ENCODE measurements at regions not wholly inside any gene's neighbourhood (a gene's known extent, or its start where the extent isn't known, plus 50 kb on each side); places are given as distances from the start of the nearest gene placed in this dataset.

DNA sequence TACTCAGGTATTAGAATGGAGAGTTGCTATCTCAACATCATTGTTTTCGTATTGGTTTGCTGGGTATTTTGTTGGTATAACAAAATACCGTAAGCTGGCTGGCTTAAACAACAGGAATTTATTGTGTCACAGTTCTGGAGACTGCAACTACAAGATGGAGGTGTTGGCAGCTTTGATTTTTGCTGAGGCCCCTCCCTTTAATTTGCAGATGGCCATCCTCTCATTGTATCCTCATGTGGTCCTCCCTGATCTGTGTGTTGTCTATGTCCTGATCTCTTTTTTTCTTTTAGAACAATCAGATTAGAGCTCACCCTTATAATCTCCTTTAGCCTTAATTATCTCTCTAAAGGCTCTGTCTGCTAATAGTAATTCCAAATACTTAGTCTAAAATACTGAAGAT, 299.8 kb upstream of the GOLIM4 start:
- peaks cover 4% of the 10 kb centered on the region for H3K9me3 Mint-ChIP-seq
- no peak for DNase-seq (ENCODE audit: low spot score)
- H3K36me3 Mint-ChIP-seq = no peaks in the 10 kb centered on the region
- TF ChIP-seq NR1H2 (CRISPR knock-in tag; IDR thresholded peaks at IDR 0.05) (no peak), CREM (CRISPR knock-in tag; IDR thresholded peaks at IDR 0.05) (no peak), JAZF1 (CRISPR knock-in tag; IDR thresholded peaks at IDR 0.05) (no peak), GTF2I (CRISPR knock-in tag; conservative IDR thresholded peaks at IDR 0.05) (no peak), FOXK1 (CRISPR knock-in tag; IDR thresholded peaks at IDR 0.05) (no peak), ZNF232 (CRISPR knock-in tag; IDR thresholded peaks at IDR 0.05) (no peak), ATF1 (CRISPR knock-in tag; IDR thresholded peaks at IDR 0.05) (no peak), GABPB1 (CRISPR knock-in tag; IDR thresholded peaks at IDR 0.05) (no peak), JUN (CRISPR knock-in tag; IDR thresholded peaks at IDR 0.05) (no peak), GRHL2 (CRISPR knock-in tag; IDR thresholded peaks at IDR 0.05; ENCODE audit: insufficient replicate concordance, severe bottlenecking) (no peak), IRF2 (CRISPR knock-in tag; IDR thresholded peaks at IDR 0.05; ENCODE audit: borderline replicate concordance, low read depth) (no peak), KAT7 (CRISPR knock-in tag; IDR thresholded peaks at IDR 0.05; ENCODE audit: borderline replicate concordance) (no peak)
- TF ChIP-seq, protein P1, sequence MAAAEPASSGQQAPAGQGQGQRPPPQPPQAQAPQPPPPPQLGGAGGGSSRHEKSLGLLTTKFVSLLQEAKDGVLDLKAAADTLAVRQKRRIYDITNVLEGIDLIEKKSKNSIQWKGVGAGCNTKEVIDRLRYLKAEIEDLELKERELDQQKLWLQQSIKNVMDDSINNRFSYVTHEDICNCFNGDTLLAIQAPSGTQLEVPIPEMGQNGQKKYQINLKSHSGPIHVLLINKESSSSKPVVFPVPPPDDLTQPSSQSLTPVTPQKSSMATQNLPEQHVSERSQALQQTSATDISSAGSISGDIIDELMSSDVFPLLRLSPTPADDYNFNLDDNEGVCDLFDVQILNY (CRISPR knock-in tag; IDR thresholded peaks at IDR 0.05) = no peak
- TF ChIP-seq, protein P2, sequence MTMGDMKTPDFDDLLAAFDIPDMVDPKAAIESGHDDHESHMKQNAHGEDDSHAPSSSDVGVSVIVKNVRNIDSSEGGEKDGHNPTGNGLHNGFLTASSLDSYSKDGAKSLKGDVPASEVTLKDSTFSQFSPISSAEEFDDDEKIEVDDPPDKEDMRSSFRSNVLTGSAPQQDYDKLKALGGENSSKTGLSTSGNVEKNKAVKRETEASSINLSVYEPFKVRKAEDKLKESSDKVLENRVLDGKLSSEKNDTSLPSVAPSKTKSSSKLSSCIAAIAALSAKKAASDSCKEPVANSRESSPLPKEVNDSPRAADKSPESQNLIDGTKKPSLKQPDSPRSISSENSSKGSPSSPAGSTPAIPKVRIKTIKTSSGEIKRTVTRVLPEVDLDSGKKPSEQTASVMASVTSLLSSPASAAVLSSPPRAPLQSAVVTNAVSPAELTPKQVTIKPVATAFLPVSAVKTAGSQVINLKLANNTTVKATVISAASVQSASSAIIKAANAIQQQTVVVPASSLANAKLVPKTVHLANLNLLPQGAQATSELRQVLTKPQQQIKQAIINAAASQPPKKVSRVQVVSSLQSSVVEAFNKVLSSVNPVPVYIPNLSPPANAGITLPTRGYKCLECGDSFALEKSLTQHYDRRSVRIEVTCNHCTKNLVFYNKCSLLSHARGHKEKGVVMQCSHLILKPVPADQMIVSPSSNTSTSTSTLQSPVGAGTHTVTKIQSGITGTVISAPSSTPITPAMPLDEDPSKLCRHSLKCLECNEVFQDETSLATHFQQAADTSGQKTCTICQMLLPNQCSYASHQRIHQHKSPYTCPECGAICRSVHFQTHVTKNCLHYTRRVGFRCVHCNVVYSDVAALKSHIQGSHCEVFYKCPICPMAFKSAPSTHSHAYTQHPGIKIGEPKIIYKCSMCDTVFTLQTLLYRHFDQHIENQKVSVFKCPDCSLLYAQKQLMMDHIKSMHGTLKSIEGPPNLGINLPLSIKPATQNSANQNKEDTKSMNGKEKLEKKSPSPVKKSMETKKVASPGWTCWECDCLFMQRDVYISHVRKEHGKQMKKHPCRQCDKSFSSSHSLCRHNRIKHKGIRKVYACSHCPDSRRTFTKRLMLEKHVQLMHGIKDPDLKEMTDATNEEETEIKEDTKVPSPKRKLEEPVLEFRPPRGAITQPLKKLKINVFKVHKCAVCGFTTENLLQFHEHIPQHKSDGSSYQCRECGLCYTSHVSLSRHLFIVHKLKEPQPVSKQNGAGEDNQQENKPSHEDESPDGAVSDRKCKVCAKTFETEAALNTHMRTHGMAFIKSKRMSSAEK (CRISPR knock-in tag; IDR thresholded peaks at IDR 0.05; ENCODE audit: borderline replicate concordance) = no peak
- TF ChIP-seq, protein P3, sequence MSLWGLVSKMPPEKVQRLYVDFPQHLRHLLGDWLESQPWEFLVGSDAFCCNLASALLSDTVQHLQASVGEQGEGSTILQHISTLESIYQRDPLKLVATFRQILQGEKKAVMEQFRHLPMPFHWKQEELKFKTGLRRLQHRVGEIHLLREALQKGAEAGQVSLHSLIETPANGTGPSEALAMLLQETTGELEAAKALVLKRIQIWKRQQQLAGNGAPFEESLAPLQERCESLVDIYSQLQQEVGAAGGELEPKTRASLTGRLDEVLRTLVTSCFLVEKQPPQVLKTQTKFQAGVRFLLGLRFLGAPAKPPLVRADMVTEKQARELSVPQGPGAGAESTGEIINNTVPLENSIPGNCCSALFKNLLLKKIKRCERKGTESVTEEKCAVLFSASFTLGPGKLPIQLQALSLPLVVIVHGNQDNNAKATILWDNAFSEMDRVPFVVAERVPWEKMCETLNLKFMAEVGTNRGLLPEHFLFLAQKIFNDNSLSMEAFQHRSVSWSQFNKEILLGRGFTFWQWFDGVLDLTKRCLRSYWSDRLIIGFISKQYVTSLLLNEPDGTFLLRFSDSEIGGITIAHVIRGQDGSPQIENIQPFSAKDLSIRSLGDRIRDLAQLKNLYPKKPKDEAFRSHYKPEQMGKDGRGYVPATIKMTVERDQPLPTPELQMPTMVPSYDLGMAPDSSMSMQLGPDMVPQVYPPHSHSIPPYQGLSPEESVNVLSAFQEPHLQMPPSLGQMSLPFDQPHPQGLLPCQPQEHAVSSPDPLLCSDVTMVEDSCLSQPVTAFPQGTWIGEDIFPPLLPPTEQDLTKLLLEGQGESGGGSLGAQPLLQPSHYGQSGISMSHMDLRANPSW (CRISPR knock-in tag; conservative IDR thresholded peaks at IDR 0.05; ENCODE audit: low read depth) = no peak
- TF ChIP-seq, protein P4, sequence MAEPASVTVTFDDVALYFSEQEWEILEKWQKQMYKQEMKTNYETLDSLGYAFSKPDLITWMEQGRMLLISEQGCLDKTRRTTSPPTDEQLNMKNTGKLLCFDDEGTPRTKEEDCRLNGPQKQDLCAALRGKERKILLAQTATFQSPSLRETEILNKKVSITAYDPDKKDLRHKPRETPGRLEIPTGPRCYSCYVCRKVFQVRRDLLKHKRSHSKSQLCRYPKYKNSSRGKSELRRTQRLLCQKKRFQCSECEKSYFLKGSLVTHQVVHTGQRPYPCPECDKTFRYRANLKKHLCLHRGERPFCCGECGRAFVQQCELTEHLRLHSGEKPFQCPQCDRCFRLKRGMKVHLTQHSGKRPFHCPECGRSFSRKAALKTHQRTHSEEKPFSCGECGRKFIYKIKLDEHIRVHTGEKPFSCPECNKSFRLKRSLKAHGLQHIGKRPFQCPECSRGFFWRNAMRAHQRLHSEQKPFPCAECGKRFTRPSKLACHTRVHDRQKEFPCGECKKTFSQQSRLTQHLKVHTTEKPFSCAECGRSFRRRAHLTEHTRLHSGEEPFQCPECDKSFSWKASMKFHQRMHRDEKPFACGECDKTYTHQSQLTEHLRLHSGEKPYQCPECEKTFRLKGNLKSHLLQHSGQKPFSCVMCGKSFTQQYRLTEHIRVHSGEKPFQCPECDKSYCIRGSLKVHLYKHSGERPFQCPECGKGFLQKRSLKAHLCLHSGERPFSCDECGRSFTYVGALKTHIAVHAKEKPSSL (CRISPR knock-in tag; conservative IDR thresholded peaks at IDR 0.05) = no peak
- TF ChIP-seq, protein P5, sequence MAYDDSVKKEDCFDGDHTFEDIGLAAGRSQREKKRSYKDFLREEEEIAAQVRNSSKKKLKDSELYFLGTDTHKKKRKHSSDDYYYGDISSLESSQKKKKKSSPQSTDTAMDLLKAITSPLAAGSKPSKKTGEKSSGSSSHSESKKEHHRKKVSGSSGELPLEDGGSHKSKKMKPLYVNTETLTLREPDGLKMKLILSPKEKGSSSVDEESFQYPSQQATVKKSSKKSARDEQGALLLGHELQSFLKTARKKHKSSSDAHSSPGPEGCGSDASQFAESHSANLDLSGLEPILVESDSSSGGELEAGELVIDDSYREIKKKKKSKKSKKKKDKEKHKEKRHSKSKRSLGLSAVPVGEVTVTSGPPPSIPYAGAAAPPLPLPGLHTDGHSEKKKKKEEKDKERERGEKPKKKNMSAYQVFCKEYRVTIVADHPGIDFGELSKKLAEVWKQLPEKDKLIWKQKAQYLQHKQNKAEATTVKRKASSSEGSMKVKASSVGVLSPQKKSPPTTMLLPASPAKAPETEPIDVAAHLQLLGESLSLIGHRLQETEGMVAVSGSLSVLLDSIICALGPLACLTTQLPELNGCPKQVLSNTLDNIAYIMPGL (CRISPR knock-in tag; IDR thresholded peaks at IDR 0.05) = no peak
- TF ChIP-seq, protein P6, sequence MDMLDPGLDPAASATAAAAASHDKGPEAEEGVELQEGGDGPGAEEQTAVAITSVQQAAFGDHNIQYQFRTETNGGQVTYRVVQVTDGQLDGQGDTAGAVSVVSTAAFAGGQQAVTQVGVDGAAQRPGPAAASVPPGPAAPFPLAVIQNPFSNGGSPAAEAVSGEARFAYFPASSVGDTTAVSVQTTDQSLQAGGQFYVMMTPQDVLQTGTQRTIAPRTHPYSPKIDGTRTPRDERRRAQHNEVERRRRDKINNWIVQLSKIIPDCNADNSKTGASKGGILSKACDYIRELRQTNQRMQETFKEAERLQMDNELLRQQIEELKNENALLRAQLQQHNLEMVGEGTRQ (CRISPR knock-in tag; IDR thresholded peaks at IDR 0.05) = no peak
- no peaks in the 10 kb centered on the region for H3K27me3 Mint-ChIP-seq (ENCODE audit: low read depth)
- H3K4me1 Mint-ChIP-seq = peaks cover 16% of the 10 kb centered on the region
- ATAC-seq = no peak
- ChIA-PET POLR2A (no interaction called here), CTCF (no interaction called here)
- H3K4me3 Mint-ChIP-seq = no peak overlapping the region
- no peak overlapping the region for H3K27ac Mint-ChIP-seq
